Panc1 (cell line): ENCODE measurements at regions not wholly inside any gene's neighbourhood (a gene's known extent, or its start where the extent isn't known, plus 50 kb on each side); places are given as distances from the start of the nearest gene placed in this dataset.

Experiments used
- CTCF ChIP-seq: fragments of 450-650 bp; IDR thresholded peaks from 2 replicates; pipeline ENCODE4 v1.5.1; 2017; ENCODE audit warnings: mild to moderate bottlenecking
- POLR2AphosphoS5 ChIP-seq: IDR thresholded peaks from 2 replicates; pipeline ENCODE4 v1.6.1; 2012; ENCODE audit warnings: mild to moderate bottlenecking, low read depth, low read length, moderate library complexity
- REST ChIP-seq, 2 experiments: IDR thresholded peaks; 2 replicates each; pipeline ENCODE4 v1.6.1; 2011 to 2012; ENCODE audit warnings: low read depth in 2 of 2, control low read depth in 1 of 2, low read length in 1 of 2, mild to moderate bottlenecking in 1 of 2, moderate library complexity in 1 of 2; ENCODE audit not compliant: insufficient read depth in 1 of 2
- SIN3A ChIP-seq: IDR thresholded peaks from 2 replicates; pipeline ENCODE4 v1.6.1; 2012; ENCODE audit warnings: low read depth, mild to moderate bottlenecking, low read length, moderate library complexity, borderline replicate concordance; ENCODE audit not compliant: insufficient read depth
- TCF7L2 ChIP-seq: IDR thresholded peaks from 2 replicates; pipeline ENCODE4 v1.6.1; 2011; ENCODE audit warnings: mild to moderate bottlenecking, low read depth, low read length, inconsistent platforms

GRCh38 chr5:143987751-143988560 lies 176.0 kb downstream of the HMHB1 start:
- TF ChIP-seq CTCF: no peak
- no peak for TF ChIP-seq REST (IDR thresholded peaks at IDR 0.05; ENCODE audit: insufficient read depth in 1 of 2, low read depth in 2 of 2, low read length in 1 of 2)
- no peak for TF ChIP-seq POLR2AphosphoS5
- no peak for TF ChIP-seq SIN3A
- no peak for TF ChIP-seq TCF7L2
